Transverse colon (tissue), 3 donors: ENCODE measurements at regions not wholly inside any gene's neighbourhood (a gene's known extent, or its start where the extent isn't known, plus 50 kb on each side); places are given as distances from the start of the nearest gene placed in this dataset.

ENCODE experiments used
- EP300 ChIP-seq: sonication (generic); formaldehyde crosslinking; IDR thresholded peaks from one replicate; pipeline ENCODE4 v1.6.1; 2017; ENCODE audit warnings: antibody characterized with exemption, low read depth
- TF ChIP-seq, protein P1 (sequence below), 5 experiments: fragments of 200-600 bp in 3 of 5; fragments of 450-650 bp in 2 of 5; sonication (generic) in 3 of 5; IDR thresholded peaks; 1 replicate in 2 of 5; 2 replicates in 3 of 5; pipeline ENCODE4 v1.5.1; 2016 to 2017; ENCODE audit warnings: antibody characterized with exemption in 5 of 5, inconsistent platforms in 3 of 5, mild to moderate bottlenecking in 2 of 5, moderate library complexity in 1 of 5

DNA sequence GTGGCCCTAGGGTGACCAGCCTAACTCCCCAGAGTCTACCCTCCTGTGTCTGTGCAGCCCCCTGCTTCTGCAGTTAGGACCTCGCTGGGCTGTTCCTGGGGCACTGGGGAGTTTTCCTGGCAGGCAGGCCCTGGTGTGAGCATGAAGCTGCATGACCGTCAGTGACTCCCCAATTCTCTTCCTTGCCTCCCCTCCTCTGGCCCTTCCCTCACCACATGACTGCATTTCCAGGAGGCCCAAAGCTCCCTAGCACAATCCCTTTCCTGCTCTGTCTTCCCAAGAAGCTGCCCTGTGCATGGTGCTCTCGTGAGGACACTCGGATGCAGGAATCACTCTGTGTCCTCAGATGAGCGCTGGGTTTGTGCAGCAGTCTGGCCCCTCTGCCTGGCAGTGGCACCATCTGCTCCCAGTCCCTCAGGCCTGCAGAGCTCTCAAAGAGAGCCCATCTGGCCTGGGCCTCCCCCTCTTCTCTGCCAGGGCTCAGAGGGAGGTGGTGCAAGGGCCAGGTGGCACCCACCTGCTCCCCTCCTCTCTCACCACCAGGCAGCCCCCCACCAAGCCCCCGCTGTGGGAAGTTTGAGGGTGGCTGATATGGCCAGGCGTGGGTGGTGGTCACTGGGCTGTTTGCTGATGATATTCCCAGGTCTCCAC is 125.6 kb upstream of the HS6ST1 start:
- TF ChIP-seq, protein P1, sequence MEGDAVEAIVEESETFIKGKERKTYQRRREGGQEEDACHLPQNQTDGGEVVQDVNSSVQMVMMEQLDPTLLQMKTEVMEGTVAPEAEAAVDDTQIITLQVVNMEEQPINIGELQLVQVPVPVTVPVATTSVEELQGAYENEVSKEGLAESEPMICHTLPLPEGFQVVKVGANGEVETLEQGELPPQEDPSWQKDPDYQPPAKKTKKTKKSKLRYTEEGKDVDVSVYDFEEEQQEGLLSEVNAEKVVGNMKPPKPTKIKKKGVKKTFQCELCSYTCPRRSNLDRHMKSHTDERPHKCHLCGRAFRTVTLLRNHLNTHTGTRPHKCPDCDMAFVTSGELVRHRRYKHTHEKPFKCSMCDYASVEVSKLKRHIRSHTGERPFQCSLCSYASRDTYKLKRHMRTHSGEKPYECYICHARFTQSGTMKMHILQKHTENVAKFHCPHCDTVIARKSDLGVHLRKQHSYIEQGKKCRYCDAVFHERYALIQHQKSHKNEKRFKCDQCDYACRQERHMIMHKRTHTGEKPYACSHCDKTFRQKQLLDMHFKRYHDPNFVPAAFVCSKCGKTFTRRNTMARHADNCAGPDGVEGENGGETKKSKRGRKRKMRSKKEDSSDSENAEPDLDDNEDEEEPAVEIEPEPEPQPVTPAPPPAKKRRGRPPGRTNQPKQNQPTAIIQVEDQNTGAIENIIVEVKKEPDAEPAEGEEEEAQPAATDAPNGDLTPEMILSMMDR (IDR thresholded peaks at IDR 0.05): no peak
- no peak for TF ChIP-seq EP300
